ENCODE measurements at regions not wholly inside any gene's neighbourhood (a gene's known extent, or its start where the extent isn't known, plus 50 kb on each side); places are given as distances from the start of the nearest gene placed in this dataset.
"Not testable (repeated sequence)": the region's sequence is repeated elsewhere in the genome, so short reads cannot be mapped to it uniquely, and the experiment has no call there.

DNA sequence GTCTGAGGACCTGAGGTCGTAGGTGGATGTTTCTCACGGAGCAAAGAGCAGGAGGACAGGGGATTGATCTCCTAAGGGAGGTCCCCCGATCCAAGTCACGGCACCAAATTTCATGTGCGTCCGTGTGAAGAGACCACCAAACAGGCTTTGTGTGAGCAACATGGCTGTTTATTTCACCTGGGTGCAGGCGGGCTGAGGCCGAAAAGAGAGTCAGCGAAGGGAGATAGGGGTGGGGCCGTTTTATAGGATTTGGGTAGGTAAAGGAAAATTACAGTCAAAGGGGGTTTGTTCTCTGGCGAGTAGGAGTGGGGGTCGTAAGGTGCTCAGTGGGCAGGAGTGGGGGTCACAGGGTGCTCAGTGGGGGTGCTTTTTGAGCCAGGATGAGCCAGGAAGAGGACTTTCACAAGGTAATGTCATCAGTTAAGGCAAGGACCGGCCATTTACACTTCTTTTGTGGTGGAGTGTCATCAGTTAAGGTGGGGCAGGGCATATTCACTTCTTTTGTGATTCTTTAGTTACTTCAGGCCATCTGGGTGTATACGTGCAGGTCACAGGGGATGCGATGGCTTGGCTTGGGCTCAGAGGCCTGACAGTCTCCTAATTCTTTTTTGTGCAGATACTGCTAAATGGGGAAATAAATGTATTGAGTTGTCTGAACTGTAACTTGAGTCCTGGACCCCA is 267.3 kb upstream of the SLC16A7 start:
- not testable (repeated sequence) for DNase-seq (ENCODE audit: low read depth in 4 of 6, low spot score in 6 of 6); H3K9me3 ChIP-seq (ENCODE audit: control insufficient read depth, insufficient read depth, low read length); H3K27ac ChIP-seq (ENCODE audit: low read depth, low read length); H3K4me3 ChIP-seq (ENCODE audit: low read depth, low read length); H3K4me1 ChIP-seq (ENCODE audit: control insufficient read depth, insufficient read depth, low read length); H3K27me3 ChIP-seq (ENCODE audit: control insufficient read depth, insufficient read depth, low read length); H3K36me3 ChIP-seq (ENCODE audit: control insufficient read depth, insufficient read depth, low read length)
- 84% methylated on average over 7 of the region's 15 CpGs for WGBS (ENCODE audit: insufficient coverage)

DNA sequence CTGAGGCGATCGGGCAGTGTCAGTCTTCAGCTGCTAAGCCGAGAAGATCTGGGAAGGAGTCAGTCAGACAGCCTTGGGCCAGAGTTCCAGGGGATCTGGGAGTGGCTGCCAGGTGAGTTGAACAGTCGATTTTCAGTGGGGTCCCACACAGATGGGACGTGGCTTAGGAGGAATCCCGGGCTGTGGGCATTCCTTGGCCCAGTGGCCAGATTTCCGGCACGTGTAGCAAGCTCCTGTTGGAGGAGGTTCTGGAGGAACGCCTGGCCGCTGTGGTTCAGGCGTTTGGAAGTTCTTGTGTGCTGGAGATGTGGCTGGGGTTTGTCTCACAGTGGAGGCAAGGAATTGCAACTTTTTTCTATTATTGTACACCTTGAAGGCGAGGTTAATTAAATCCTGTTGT is 269.4 kb upstream of the SLC16A7 start:
- not testable (repeated sequence) for H3K27me3 ChIP-seq (ENCODE audit: control insufficient read depth, insufficient read depth, low read length); H3K9me3 ChIP-seq (ENCODE audit: control insufficient read depth, insufficient read depth, low read length); H3K4me3 ChIP-seq (ENCODE audit: low read depth, low read length); H3K27ac ChIP-seq (ENCODE audit: low read depth, low read length); H3K4me1 ChIP-seq (ENCODE audit: control insufficient read depth, insufficient read depth, low read length); H3K36me3 ChIP-seq (ENCODE audit: control insufficient read depth, insufficient read depth, low read length); DNase-seq (ENCODE audit: low read depth in 4 of 6, low spot score in 6 of 6)
- 91% methylated on average over 4 of the region's 12 CpGs for WGBS (ENCODE audit: insufficient coverage)

DNA sequence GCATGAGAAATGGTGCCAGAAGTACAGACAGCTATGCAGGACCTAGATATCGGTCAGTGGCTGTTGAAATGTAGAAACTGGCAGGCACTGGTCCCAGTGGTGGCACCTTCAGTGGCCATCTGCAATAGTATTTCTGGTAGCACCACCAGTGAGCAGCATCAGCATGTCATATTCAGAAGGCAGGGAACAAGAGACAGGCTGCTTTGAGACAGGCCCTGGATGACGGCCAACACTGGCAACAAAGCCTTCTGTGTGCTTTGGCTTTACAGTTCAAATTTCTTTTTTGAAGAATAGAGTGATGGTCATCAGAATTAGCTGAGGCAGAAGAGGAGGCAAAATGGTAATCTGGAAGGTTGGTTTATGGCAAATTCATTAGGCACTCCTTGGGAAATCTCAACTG is 273.4 kb upstream of the SLC16A7 start:
- Histone ChIP-seq H3K4me3 (ENCODE audit: low read depth, low read length) (no peak overlapping the region), H3K36me3 (ENCODE audit: control insufficient read depth, insufficient read depth, low read length) (no peaks in the 10 kb centered on the region), H3K4me1 (ENCODE audit: control insufficient read depth, insufficient read depth, low read length) (no peaks in the 10 kb centered on the region), H3K27me3 (ENCODE audit: control insufficient read depth, insufficient read depth, low read length) (no peaks in the 10 kb centered on the region), H3K27ac (ENCODE audit: low read depth, low read length) (no peak overlapping the region), H3K9me3 (ENCODE audit: control insufficient read depth, insufficient read depth, low read length) (no peaks in the 10 kb centered on the region)
- peak in 4 of 6 donors; percentile 22 to 81 (median 50) for DNase-seq (ENCODE audit: low read depth in 4 of 6, low spot score in 6 of 6)
- 49% methylated on average over 2 of the region's 2 CpGs for WGBS (ENCODE audit: insufficient coverage)

DNA sequence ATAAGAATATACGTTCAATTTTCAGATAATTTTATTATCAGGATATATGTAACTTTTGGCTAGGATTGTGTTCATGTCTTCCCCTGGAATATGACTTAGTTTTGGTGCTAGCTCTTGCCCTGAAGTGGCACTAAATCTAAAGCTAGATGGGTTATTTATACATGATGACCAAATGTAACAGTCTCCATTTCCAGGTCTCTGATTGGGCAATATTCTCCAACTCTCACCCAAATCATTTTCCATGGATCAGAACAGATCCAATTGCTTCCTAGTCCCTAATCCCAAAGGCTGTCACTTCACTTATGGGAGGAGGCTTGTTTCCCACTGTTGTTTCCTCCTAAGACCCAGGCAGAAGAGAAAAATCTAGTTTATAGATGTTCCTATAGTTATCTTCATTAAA is 274.6 kb upstream of the SLC16A7 start:
- H3K9me3 ChIP-seq (ENCODE audit: control insufficient read depth, insufficient read depth, low read length), result no peaks in the 10 kb centered on the region
- H3K4me1 ChIP-seq (ENCODE audit: control insufficient read depth, insufficient read depth, low read length), result no peaks in the 10 kb centered on the region
- no peaks in the 10 kb centered on the region for H3K36me3 ChIP-seq (ENCODE audit: control insufficient read depth, insufficient read depth, low read length)
- H3K27ac ChIP-seq (ENCODE audit: low read depth, low read length), result no peak overlapping the region
- WGBS (ENCODE audit: insufficient coverage), result no CpG with 5 or more reads among the region's 1 CpG
- no peaks in the 10 kb centered on the region for H3K27me3 ChIP-seq (ENCODE audit: control insufficient read depth, insufficient read depth, low read length)
- no peak for DNase-seq (ENCODE audit: low read depth in 4 of 6, low spot score in 6 of 6)
- H3K4me3 ChIP-seq (ENCODE audit: low read depth, low read length), result no peak overlapping the region

DNA sequence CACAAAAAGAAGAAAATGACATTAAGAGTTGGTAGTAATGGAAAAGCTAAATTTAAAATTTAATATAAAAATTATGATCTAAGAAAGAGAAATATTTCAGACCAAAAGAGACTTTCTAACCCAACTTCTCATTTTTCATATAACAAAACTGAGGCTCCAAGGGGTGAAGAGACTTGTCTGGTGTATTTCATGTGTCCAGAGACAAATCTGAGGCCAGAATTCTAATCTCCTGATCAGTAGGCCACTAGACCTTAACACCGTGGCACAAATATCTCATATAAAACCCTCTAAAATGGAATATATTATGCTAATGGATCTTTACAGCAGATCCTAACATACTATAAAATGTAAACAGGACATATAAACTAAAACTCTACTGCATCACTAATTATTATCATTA is 275.7 kb upstream of the SLC16A7 start:
- no peak overlapping the region for H3K4me3 ChIP-seq (ENCODE audit: low read depth, low read length)
- no CpG with 5 or more reads among the region's 1 CpG for WGBS (ENCODE audit: insufficient coverage)
- H3K27me3 ChIP-seq (ENCODE audit: control insufficient read depth, insufficient read depth, low read length), result no peaks in the 10 kb centered on the region
- no peaks in the 10 kb centered on the region for H3K36me3 ChIP-seq (ENCODE audit: control insufficient read depth, insufficient read depth, low read length)
- DNase-seq (ENCODE audit: low read depth in 4 of 6, low spot score in 6 of 6), result no peak
- H3K9me3 ChIP-seq (ENCODE audit: control insufficient read depth, insufficient read depth, low read length), result no peaks in the 10 kb centered on the region
- H3K27ac ChIP-seq (ENCODE audit: low read depth, low read length), result no peak overlapping the region
- H3K4me1 ChIP-seq (ENCODE audit: control insufficient read depth, insufficient read depth, low read length), result no peaks in the 10 kb centered on the region

DNA sequence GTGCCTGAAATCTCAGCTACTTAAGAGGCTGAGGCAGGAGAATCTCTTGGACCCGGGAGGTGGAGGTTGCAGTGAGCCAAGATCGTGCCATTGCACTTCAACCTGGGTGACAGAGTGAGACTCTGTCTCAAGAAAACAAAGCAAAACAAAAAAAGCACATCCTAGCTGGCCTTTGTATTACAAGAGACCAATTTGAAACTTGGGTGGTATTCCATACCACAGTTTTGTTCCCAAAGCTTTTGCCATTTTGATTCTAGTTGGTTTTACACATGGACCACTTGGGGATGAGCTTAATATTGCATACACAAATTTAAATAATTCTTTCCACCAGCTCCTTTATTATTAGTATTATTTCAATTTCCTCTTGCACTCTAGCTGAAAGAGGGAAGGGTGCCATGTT is 276.9 kb upstream of the SLC16A7 start:
- no peak for DNase-seq (ENCODE audit: low read depth in 4 of 6, low spot score in 6 of 6)
- no peaks in the 10 kb centered on the region for H3K27me3 ChIP-seq (ENCODE audit: control insufficient read depth, insufficient read depth, low read length)
- 90% methylated on average over 2 of the region's 2 CpGs for WGBS (ENCODE audit: insufficient coverage)
- H3K4me1 ChIP-seq (ENCODE audit: control insufficient read depth, insufficient read depth, low read length), result no peaks in the 10 kb centered on the region
- no peak overlapping the region for H3K4me3 ChIP-seq (ENCODE audit: low read depth, low read length)
- H3K36me3 ChIP-seq (ENCODE audit: control insufficient read depth, insufficient read depth, low read length), result no peaks in the 10 kb centered on the region
- H3K27ac ChIP-seq (ENCODE audit: low read depth, low read length), result no peak overlapping the region
- H3K9me3 ChIP-seq (ENCODE audit: control insufficient read depth, insufficient read depth, low read length), result no peaks in the 10 kb centered on the region

DNA sequence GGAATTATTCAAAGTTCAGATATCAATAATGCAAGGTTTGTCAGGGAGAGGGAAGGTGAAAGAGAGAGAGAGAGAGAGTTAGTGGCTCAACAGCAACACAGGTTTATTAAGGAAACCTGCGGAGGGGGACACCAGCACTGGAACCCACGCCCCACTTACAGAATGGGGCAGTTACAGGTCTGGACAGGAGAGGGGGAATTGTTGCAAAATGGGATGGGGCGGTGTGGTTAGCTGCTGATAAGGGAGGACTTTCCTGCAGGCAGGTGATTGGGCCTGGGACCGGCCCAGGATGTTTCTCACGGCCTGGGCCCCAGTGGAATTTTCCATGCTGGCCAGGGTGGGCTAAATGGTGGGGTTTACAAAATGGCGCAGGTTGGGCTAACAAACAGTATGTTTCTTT is 278.2 kb upstream of the SLC16A7 start:
- DNase-seq (ENCODE audit: low read depth in 4 of 6, low spot score in 6 of 6), result no peak
- no peaks in the 10 kb centered on the region for H3K36me3 ChIP-seq (ENCODE audit: control insufficient read depth, insufficient read depth, low read length)
- H3K27me3 ChIP-seq (ENCODE audit: control insufficient read depth, insufficient read depth, low read length), result no peaks in the 10 kb centered on the region
- H3K4me3 ChIP-seq (ENCODE audit: low read depth, low read length), result no peak overlapping the region
- H3K4me1 ChIP-seq (ENCODE audit: control insufficient read depth, insufficient read depth, low read length), result no peaks in the 10 kb centered on the region
- WGBS (ENCODE audit: insufficient coverage), result 97% methylated on average over 5 of the region's 6 CpGs
- no peak overlapping the region for H3K27ac ChIP-seq (ENCODE audit: low read depth, low read length)
- H3K9me3 ChIP-seq (ENCODE audit: control insufficient read depth, insufficient read depth, low read length), result no peaks in the 10 kb centered on the region

DNA sequence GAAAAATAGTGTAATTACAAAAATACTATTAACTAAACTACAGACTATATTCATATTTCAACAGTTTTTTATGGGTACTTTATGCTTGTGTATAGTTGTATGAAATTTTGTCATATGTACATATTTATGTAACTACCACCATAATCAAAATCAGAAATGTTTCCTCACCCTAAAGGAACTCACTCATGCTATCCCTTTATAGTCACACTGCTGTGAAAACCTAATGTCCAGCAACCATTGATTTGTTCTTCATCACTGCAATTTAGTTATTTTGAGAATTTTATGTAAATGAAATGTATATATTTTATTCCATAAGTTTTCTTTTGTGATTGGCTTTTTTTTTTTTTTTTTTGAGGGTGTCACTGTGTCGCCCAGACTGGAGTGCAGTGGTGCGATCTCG is 278.9 kb upstream of the SLC16A7 start:
- no peaks in the 10 kb centered on the region for H3K27me3 ChIP-seq (ENCODE audit: control insufficient read depth, insufficient read depth, low read length)
- no CpG with 5 or more reads among the region's 3 CpGs for WGBS (ENCODE audit: insufficient coverage)
- no peak for DNase-seq (ENCODE audit: low read depth in 4 of 6, low spot score in 6 of 6)
- H3K9me3 ChIP-seq (ENCODE audit: control insufficient read depth, insufficient read depth, low read length), result no peaks in the 10 kb centered on the region
- no peaks in the 10 kb centered on the region for H3K36me3 ChIP-seq (ENCODE audit: control insufficient read depth, insufficient read depth, low read length)
- no peaks in the 10 kb centered on the region for H3K4me1 ChIP-seq (ENCODE audit: control insufficient read depth, insufficient read depth, low read length)
- H3K4me3 ChIP-seq (ENCODE audit: low read depth, low read length), result no peak overlapping the region
- no peak overlapping the region for H3K27ac ChIP-seq (ENCODE audit: low read depth, low read length)

DNA sequence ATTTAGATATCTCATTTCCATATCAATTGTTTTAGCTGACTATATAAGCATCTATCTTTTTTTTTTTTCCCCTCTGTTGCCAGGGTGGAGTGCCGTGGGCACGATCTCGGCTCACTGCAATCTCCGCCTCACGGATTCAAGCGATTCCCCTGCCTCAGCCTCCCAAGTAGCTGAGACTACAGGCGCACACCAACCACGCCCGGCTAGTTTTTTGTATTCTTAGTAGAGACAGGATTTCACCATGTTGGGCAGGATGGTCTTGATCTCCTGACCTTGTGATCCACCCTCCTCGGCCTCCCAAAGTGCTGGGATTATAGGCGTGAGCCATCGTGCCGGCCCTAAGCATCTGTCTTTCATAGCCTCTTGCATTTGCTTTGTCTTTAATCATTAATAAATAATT is 279.5 kb upstream of the SLC16A7 start:
- H3K4me1 ChIP-seq (ENCODE audit: control insufficient read depth, insufficient read depth, low read length); H3K4me3 ChIP-seq (ENCODE audit: low read depth, low read length); H3K36me3 ChIP-seq (ENCODE audit: control insufficient read depth, insufficient read depth, low read length); H3K27ac ChIP-seq (ENCODE audit: low read depth, low read length); H3K27me3 ChIP-seq (ENCODE audit: control insufficient read depth, insufficient read depth, low read length); DNase-seq (ENCODE audit: low read depth in 4 of 6, low spot score in 6 of 6); H3K9me3 ChIP-seq (ENCODE audit: control insufficient read depth, insufficient read depth, low read length): not testable (repeated sequence)
- 90% methylated on average over 7 of the region's 13 CpGs for WGBS (ENCODE audit: insufficient coverage)

DNA sequence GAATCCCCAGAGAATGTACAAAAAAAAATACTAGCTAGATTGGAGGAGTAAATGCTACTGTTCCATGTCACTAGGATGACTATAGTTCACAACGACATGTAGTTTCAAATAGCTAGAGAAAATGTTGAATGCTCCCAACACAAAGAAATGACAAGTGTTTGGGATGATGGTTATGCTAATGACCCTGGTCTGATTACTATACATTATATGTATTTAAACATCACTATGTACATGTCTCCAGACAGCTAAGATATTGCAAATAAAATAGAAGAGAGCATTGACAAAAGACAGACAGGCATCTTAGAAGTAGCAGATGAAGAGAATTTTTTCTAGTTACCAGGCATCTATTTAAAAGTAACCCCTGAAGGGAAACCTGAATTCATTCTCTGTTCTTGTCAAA is 281.6 kb upstream of the SLC16A7 start:
- no peak overlapping the region for H3K27ac ChIP-seq (ENCODE audit: low read depth, low read length)
- no CpG with 5 or more reads among the region's 1 CpG for WGBS (ENCODE audit: insufficient coverage)
- no peaks in the 10 kb centered on the region for H3K9me3 ChIP-seq (ENCODE audit: control insufficient read depth, insufficient read depth, low read length)
- no peaks in the 10 kb centered on the region for H3K4me1 ChIP-seq (ENCODE audit: control insufficient read depth, insufficient read depth, low read length)
- no peaks in the 10 kb centered on the region for H3K36me3 ChIP-seq (ENCODE audit: control insufficient read depth, insufficient read depth, low read length)
- no peaks in the 10 kb centered on the region for H3K27me3 ChIP-seq (ENCODE audit: control insufficient read depth, insufficient read depth, low read length)
- DNase-seq (ENCODE audit: low read depth in 4 of 6, low spot score in 6 of 6), result no peak
- H3K4me3 ChIP-seq (ENCODE audit: low read depth, low read length), result no peak overlapping the region

All from spinal cord (tissue), 9 donors.